Astrocyte (in vitro differentiated cells and primary cell): ENCODE measurements at regions not wholly inside any gene's neighbourhood (a gene's known extent, or its start where the extent isn't known, plus 50 kb on each side); places are given as distances from the start of the nearest gene placed in this dataset.
A peak's percentile ranks its signal among the peaks of the same experiment; 100 is the strongest.

Source experiments
- DNase-seq: peaks from one replicate; pipeline ENCODE4 v3.0.0-alpha.2; 2010; ENCODE audit warnings: low read depth
- FAIRE-seq: peaks from 2 replicates; lab custom pipeline; 2011; peaks lifted over from hg19 to GRCh38; lab: Jason Lieb, UNC
- H2AFZ ChIP-seq: 2 replicates; pipeline ENCODE4 v1.6.0; 2012; ENCODE audit warnings: low read depth, low read length, inconsistent platforms
- H3K27ac ChIP-seq: 2 replicates; pipeline ENCODE4 v1.5.1; 2011; ENCODE audit warnings: low read depth, low read length, inconsistent platforms
- H3K27me3 ChIP-seq: 2 replicates; pipeline ENCODE4 v1.6.0; 2011; ENCODE audit warnings: low read length, inconsistent platforms; ENCODE audit not compliant: insufficient read depth
- H3K36me3 ChIP-seq: 2 replicates; pipeline ENCODE4 v1.5.1; 2011; ENCODE audit warnings: low read length, inconsistent platforms; ENCODE audit not compliant: insufficient read depth
- H3K4me1 ChIP-seq: 2 replicates; pipeline ENCODE4 v1.5.1; 2011; ENCODE audit warnings: low read length, inconsistent platforms; ENCODE audit not compliant: insufficient read depth
- H3K4me2 ChIP-seq: 2 replicates; pipeline ENCODE4 v1.6.0; 2012; ENCODE audit warnings: low read length, inconsistent platforms
- H3K4me3 ChIP-seq: 2 replicates; pipeline ENCODE4 v1.5.1; 2011; ENCODE audit warnings: low read depth, mild to moderate bottlenecking, low read length, inconsistent platforms; ENCODE audit not compliant: insufficient read depth
- H3K79me2 ChIP-seq: 2 replicates; pipeline ENCODE4 v1.6.0; 2012; ENCODE audit warnings: mild to moderate bottlenecking, low read length, inconsistent platforms; ENCODE audit not compliant: insufficient read depth
- H3K9ac ChIP-seq: 2 replicates; pipeline ENCODE4 v1.6.0; 2012; ENCODE audit warnings: mild to moderate bottlenecking, low read length, inconsistent platforms
- H3K9me3 ChIP-seq: 2 replicates; pipeline ENCODE4 v1.5.1; 2012; ENCODE audit warnings: low read depth, mild to moderate bottlenecking, low read length, inconsistent platforms; ENCODE audit not compliant: insufficient read depth
- H4K20me1 ChIP-seq: 2 replicates; pipeline ENCODE4 v1.6.0; 2012; ENCODE audit warnings: low read length, inconsistent platforms; ENCODE audit not compliant: insufficient read depth
- H3K27ac Mint-ChIP-seq: one replicate; pipeline ENCODE4 v1.8.0; 2021; ENCODE audit warnings: mild to moderate bottlenecking, mixed read lengths; ENCODE audit not compliant: unreplicated experiment
- H3K27me3 Mint-ChIP-seq: one replicate; pipeline ENCODE4 v1.8.0; 2021; ENCODE audit warnings: low read depth, mixed read lengths; ENCODE audit not compliant: unreplicated experiment
- H3K36me3 Mint-ChIP-seq: one replicate; pipeline ENCODE4 v1.8.0; 2021; ENCODE audit warnings: low read depth, mixed read lengths; ENCODE audit not compliant: unreplicated experiment
- H3K4me1 Mint-ChIP-seq: one replicate; pipeline ENCODE4 v1.8.0; 2021; ENCODE audit warnings: low read depth, mixed read lengths; ENCODE audit not compliant: unreplicated experiment
- H3K4me3 Mint-ChIP-seq: one replicate; pipeline ENCODE4 v1.8.0; 2021; ENCODE audit warnings: mild to moderate bottlenecking, moderate library complexity, mixed read lengths; ENCODE audit not compliant: unreplicated experiment
- H3K9me3 Mint-ChIP-seq: one replicate; pipeline ENCODE4 v1.8.0; 2021; ENCODE audit warnings: mild to moderate bottlenecking, mixed read lengths; ENCODE audit not compliant: unreplicated experiment
- CTCF ChIP-seq: IDR thresholded peaks from 2 replicates; pipeline ENCODE4 v1.5.1; 2011; ENCODE audit warnings: low read depth, mild to moderate bottlenecking, inconsistent platforms, low read length, moderate library complexity; ENCODE audit not compliant: insufficient read depth
- EZH2 ChIP-seq: IDR thresholded peaks from 2 replicates; pipeline ENCODE4 v1.6.1; 2012; ENCODE audit warnings: mild to moderate bottlenecking, low read length, inconsistent platforms; ENCODE audit not compliant: insufficient read depth

- TF ChIP-seq CTCF (no peak), EZH2 (no peak)
- peaks cover 58% of the 10 kb centered on the region for H3K4me1 ChIP-seq
- DNase-seq (peak; percentile 98), FAIRE-seq (peak; percentile 90)
- no peaks in the 10 kb centered on the region for H3K9me3 ChIP-seq
- no peaks in the 10 kb centered on the region for H4K20me1 ChIP-seq
- peak overlapping the region; percentile 10 for H3K4me3 Mint-ChIP-seq
- peak overlapping the region; percentile 78 for H3K9ac ChIP-seq
- H3K27ac ChIP-seq, result peak overlapping the region; percentile 88
- no peaks in the 10 kb centered on the region for H3K27me3 ChIP-seq
- H3K4me2 ChIP-seq, result peak overlapping the region; percentile 82
- peak overlapping the region; percentile 96 for H3K27ac Mint-ChIP-seq
- peak overlapping the region; percentile 16 for H3K4me3 ChIP-seq
- H3K27me3 Mint-ChIP-seq, result no peaks in the 10 kb centered on the region
- peaks cover 3% of the 10 kb centered on the region for H3K9me3 Mint-ChIP-seq
- H3K4me1 Mint-ChIP-seq, result peaks cover 62% of the 10 kb centered on the region
- no peaks in the 10 kb centered on the region for H3K36me3 Mint-ChIP-seq
- H3K79me2 ChIP-seq, result no peaks in the 10 kb centered on the region
- no peaks in the 10 kb centered on the region for H3K36me3 ChIP-seq
- no peak overlapping the region for H2AFZ ChIP-seq
These were observed 142.0 kb upstream of the ZNF217 start for GRCh38 chr20:53735536-53736050.

GRCh38 chr20:53734006-53734688, 140.5 kb upstream of the ZNF217 start:
- Mint-ChIP-seq H3K4me1 (peaks cover 51% of the 10 kb centered on the region), H3K27me3 (no peaks in the 10 kb centered on the region), H3K27ac (peak overlapping the region; percentile 59), H3K36me3 (no peaks in the 10 kb centered on the region), H3K4me3 (no peak overlapping the region), H3K9me3 (peaks cover 3% of the 10 kb centered on the region)
- no peaks in the 10 kb centered on the region for H4K20me1 ChIP-seq
- no peaks in the 10 kb centered on the region for H3K79me2 ChIP-seq
- no peak for FAIRE-seq
- DNase-seq, result no peak
- no peak overlapping the region for H3K27ac ChIP-seq
- H2AFZ ChIP-seq, result peak overlapping the region; percentile 5
- H3K4me1 ChIP-seq, result peaks cover 44% of the 10 kb centered on the region
- no peak overlapping the region for H3K4me3 ChIP-seq
- TF ChIP-seq EZH2 (no peak), CTCF (no peak)
- H3K9me3 ChIP-seq, result no peaks in the 10 kb centered on the region
- no peaks in the 10 kb centered on the region for H3K27me3 ChIP-seq
- H3K4me2 ChIP-seq, result no peak overlapping the region
- no peaks in the 10 kb centered on the region for H3K36me3 ChIP-seq
- H3K9ac ChIP-seq, result no peak overlapping the region

DNA sequence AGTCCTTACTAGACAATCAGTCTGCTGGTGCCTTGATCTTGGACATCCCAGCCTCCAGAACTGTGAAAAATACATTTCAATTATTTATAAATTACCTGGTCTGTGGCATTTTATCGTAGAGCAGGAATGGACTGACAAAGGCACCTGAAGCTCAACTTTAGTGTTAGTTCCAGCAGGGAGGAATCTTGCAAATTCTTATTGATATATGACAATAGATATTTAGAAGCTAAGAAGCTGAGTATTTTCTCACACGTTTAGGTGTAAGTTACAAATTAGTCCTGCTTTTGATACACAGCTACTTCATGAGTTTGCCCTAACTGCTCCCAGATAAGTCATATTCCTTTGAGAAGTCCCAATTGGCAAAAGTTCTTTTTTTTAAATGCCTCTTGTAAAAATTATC, 138.0 kb upstream of the ZNF217 start:
- Histone ChIP-seq H3K79me2 (no peaks in the 10 kb centered on the region), H3K9ac (no peak overlapping the region), H3K4me3 (no peak overlapping the region), H3K4me1 (peaks cover 18% of the 10 kb centered on the region), H3K27ac (no peak overlapping the region), H2AFZ (no peak overlapping the region), H3K36me3 (no peaks in the 10 kb centered on the region), H4K20me1 (no peaks in the 10 kb centered on the region), H3K27me3 (no peaks in the 10 kb centered on the region), H3K4me2 (no peak overlapping the region), H3K9me3 (no peaks in the 10 kb centered on the region)
- no peak for DNase-seq
- no peak for FAIRE-seq
- Mint-ChIP-seq H3K36me3 (no peaks in the 10 kb centered on the region), H3K4me1 (peaks cover 25% of the 10 kb centered on the region), H3K27ac (no peak overlapping the region), H3K4me3 (no peak overlapping the region), H3K27me3 (no peaks in the 10 kb centered on the region), H3K9me3 (peaks cover 3% of the 10 kb centered on the region)
- TF ChIP-seq EZH2 (no peak), CTCF (no peak)
